HG02943 (cell line): ENCODE measurements at regions not wholly inside any gene's neighbourhood (a gene's known extent, or its start where the extent isn't known, plus 50 kb on each side); places are given as distances from the start of the nearest gene placed in this dataset.
"Not testable (repeated sequence)": the region's sequence is repeated elsewhere in the genome, so short reads cannot be mapped to it uniquely, and the experiment has no call there.

Source experiments
- ATAC-seq: cut with Tn5 transposase; IDR thresholded peaks from one replicate; pipeline ENCODE4 v1.9.1; 2021; ENCODE audit warnings: mild to moderate bottlenecking, low read depth, moderate library complexity; ENCODE audit not compliant: unreplicated experiment

DNA sequence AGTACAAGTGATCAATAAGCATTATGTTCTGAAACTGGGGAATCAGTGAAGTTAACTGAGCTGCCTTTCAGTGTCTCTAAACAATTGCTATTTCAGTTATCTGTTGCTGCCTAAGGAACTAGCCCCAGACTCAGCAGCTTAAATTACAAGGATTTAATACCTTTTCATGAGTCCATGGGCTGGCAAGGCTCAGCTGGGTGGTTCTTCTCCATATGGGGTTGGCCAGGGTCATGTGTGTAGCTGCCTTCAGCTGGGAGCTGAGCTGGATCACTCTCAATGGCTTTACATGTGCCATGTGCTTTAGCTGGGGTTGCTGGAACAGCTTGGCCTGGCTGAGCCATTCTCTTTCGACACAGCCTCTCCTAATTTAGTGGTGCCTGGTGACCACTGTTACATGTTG lies 295.0 kb upstream of the NCAM1 start:
- ATAC-seq, result no peak

DNA sequence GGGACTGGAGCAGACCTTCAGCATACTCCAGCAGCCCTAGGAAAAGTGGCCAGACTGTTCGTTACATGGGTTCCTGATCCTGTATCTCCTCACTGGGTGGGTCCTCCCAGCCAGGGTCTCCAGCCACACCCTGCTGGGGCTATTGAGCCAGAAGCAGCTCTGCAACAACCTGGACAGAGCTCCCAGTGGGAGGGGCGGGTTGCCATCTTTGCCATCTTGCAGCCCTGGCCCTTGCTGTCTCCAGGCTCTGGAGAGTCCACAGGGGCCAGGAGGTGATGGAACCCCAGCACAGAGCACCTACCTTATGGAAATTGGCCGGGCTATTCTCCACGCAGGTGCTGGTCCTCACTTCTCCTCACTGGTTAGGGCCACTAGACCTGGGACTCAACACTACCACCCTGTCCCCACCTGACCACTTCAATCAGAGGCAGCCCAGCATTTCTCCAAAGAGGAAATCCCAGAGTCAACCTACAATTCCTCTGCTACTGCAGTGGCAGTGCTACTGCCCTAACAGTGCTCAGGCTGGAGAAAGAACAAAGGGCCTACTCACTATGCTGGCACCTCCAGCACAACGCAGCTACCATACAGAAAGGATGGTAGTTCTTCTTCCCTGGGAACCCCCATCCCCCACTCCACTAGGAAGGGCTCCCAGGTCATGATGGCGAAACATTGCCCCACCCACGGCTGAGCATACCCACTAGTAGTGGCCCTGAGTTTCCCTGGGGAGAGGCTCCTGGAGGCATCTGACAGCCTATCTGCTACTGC lies 290.2 kb upstream of the NCAM1 start:
- no peak for ATAC-seq

DNA sequence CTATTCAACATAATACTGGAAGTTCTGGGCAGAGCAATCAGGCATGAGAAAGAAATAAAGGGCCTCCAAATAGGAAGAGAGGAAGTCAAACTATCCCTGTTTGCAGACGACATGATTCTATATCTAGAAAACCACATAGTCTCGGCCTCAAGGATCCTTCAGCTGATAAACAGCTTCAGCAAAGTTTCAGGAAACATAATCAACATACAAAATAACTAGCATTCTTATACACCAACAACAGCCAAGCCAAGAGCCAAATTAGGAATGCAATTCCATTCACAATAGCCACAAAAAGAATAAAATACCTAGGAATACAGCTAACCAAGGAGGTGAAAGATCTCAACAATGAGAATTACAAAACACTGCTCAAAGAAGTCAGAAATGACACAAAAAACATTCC lies 287.8 kb upstream of the NCAM1 start:
- ATAC-seq, result not testable (repeated sequence)

DNA sequence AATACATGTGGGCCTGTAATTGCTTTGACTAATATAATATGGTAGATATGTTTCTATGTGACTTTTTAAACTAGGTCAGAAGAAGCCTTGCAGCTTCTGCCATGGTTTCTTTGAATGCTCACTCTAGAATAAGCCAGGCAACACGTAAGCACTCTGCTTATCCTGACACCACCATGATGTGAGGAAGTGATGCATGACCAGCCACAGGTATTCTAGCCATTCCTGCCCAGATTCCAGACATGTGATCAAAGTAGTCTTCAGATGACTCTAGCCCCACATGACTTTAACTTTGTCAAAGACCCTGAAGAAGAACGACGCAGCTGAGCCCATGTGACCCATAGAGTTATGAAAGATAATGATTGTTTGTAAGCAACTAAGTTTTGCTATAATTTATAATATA lies 276.1 kb upstream of the NCAM1 start:
- no peak for ATAC-seq

DNA sequence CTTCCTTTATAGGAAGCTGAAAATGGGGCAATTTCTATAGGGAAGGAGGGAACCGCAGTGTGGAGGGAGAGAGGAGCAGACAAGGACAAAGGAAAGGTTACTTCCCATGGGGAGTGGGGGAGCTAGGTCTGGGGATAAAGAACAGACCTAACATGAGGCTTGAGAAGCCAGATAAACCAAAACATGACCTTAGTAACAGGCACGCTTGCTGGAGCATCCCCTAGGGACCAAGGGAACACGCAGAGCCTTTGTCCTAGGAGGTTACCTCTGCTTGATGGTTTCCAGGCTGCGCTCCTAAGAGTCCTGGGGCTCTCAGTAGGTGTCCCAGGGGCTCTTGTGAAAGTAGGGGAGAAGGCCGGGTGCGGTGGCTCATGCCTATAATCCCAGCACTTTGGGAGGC lies 271.4 kb upstream of the NCAM1 start:
- ATAC-seq, result no peak

DNA sequence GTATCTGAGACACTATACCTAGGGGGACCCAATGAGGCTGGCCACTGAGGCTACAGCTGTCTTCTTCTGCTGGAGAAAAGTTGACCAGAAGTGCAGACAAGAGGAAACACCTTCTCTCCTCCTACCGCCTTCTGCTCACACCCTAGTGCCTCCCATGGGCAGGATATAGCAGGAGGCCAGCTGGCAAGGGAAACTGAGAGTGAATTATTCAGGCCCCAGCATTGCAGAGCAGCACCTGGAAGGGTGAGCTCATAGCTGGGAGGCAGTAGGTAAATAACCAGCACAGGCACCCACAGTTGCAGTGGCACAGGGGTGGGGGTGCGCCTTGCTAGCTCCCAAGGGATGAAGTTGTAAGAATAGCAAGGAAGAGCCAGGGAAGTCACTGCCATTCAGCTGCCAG lies 267.4 kb upstream of the NCAM1 start:
- ATAC-seq, result no peak

DNA sequence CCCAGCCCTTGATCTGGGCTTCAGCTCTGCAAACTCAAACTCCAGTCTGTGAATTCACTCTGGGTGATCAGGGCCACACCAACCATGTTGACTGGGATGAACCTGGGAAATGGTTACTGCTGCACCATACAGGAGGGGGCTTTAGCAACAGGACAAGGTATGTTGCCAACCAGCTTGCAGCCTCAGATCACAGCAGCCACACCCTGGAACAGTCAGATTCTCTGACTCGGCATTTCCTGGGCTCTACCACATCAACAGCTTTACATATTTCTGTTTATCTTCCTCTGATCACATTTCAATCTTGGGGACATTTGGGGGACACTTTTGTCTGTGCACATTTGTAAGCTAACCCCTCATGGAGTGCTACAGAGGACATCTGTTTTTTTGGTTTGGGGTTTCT lies 267.0 kb upstream of the NCAM1 start:
- ATAC-seq, result no peak

DNA sequence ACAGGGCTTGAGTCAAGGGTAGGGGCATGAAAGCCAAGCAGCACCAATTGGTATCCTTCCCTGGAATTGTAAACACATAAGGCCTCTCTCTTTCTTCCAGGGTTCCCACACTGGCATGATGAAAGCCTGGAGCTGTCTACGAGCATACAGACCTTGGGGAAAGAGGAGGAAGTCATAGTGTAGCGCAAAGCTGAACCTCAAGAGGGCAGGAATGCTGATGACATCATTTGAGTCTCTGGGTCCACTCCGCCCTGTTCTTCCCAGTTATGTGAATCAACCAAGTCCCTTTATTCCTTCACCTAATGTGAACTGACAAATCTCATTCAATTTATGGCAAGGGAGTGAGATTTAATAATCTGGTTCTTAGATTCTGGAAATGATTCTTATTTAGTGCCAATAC lies 266.4 kb upstream of the NCAM1 start:
- no peak for ATAC-seq

DNA sequence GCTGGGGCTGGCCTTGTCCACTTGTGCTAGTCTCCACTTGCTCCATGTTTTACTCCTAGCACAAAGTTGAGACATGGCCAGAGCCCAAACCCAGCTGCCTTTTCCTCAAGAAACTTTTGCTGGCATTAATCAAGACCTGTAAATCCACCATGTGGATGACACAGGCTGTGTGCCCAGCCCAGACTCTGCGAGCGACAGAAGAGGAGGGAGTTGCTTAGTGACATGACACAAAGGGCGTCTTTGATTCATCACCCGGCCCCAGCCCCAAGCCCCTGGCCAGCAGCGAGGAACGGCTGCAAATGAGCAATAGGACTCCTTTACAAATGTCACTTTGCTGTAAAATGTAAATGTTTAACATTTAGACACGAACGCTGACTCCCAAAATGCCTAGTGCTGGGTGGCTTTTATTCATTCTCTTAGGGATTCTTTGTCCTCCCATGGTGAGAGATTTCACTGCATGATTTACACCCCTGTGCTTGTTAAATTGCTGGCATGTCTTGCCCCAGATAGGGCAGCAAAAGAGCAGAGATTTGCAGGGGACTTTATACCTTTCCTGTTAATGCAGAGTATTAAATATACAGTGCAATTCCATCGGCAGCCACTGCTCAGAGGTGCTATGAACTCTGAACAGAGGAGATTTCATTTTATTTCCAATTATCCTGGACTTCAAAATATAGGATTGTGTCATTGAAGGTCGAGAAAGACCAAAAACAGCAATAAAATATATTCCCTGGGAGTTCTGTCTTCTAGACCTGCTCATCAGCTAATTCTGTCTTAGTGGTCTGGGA lies 263.6 kb upstream of the NCAM1 start:
- ATAC-seq, result no peak

DNA sequence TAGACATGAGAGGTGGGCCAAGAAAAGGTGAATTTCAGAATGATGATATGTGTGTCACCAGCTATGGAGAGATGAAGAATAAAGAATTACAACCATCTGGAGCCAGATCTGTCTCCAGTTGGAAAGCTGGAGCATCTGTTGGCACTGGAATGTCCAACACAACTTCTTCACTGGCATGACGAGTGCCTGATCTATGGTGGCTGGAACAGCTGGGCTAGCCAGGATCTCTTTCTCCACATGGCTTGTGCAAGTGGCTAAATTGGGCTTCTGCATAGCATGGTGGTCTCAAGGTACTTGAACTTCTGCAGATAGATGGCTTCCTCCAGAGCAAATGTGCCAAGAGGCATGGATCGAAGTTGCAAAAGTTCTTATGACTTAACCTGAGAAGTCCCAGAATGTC lies 256.1 kb upstream of the NCAM1 start:
- no peak for ATAC-seq

DNA sequence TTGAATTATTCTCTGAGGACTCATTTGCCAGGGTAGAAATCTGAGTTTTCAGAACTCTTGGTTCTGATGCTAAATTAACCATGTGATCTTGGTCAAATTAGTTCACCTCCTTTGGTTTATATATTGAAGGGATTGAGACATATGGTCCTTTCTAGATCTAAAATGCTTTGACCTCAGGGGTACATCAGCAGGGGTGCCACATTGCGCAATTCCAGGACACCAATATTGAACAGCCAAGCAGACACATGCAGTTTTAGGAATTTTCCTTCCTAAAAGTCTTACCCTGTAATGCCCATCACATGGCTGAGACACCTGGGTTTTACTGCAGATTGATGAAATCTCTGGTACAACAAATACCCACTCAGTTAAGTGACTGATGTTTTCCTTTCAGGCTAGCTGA lies 254.4 kb upstream of the NCAM1 start:
- no peak for ATAC-seq

DNA sequence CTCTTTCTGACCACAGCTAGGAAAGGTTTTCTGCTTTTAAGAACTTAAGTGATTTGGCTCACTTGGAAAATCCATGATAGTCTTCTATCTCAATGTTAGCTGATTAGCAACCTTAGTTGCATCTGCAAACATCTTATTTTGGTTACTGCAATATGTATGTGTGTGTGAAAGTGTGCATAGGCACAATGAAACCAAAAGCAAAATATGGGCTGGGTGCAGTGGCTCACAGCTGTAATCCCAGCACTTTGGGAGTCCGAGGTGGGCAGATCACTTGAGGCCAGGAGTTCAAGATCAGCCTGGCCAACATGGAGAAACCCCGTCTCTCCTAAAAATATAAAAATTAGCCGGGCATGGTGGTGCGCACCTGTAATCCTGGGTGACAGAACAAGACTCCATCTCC lies 246.9 kb upstream of the NCAM1 start:
- ATAC-seq, result not testable (repeated sequence)

DNA sequence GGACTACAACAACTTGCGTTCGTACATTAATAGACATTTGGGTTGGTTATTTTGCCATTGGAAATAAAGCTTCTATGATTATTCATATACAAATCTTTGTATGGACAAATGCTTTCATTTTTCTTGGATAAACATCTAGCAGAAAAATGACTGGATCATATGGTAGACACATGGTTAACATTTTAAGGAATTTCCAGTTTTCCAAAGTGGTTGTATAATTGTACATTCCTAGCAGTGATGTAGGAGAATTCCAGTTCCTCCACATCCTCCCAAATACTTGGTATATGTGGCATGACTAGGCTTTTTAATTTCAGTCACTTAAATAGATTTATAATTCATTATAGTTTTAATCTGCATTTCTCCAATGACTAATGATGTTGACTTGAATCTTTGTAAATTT lies 246.2 kb upstream of the NCAM1 start:
- no peak for ATAC-seq

DNA sequence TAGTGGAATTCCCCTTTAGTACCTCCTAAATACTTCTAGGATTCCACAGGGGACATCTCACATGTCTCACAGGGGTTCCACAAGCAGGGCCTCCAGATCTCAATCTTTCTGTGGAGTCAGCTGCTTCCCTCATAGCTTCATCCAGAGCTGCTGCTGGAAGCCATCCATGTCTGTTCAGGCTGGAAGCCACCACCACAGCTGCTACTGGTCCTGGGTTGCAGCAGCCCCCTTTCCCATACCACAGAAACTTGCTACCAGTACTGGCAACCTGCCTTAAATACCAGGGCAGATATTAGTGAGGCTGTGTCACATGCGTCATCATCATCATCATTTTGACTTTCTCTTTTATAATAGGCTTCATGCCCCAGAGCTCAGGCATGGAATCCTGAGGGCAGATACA lies 242.7 kb upstream of the NCAM1 start:
- ATAC-seq, result no peak

DNA sequence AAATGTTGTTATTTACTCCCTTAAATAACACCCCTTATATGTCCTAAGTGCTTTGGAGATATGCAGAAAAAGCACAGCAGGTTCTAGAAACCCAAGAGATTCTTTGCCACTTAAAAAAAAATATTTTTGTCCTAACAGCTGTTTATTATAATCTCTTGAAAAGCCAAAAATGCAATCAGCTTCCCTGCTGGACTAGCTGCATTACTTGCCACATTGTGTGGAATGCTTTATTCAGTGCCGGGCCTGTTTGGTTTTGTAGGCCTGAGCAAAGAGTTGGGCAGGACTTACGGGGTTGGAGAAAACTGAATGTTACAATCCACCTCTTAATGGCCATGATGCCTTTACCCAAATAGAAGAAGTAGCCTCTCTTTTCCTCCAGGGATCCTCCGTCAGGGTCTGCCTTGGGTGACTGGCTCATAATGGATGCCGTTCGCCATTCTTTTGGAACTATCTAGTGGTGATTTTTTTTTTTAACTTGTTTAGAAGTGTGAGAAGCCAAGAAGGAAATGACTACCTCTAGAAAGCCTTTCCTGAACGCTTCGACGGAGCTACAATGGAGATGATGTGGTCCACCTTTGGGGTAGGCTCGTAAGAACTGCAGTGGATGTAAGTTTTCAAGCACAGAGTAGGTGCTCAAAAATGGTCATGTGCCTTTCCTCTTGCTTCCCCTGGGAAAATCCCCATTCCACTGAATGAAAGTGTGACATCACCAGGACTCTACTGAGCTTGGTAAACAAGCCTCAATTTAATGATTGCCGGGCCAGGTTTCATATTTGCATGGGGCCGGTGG lies 241.3 kb upstream of the NCAM1 start:
- no peak for ATAC-seq

DNA sequence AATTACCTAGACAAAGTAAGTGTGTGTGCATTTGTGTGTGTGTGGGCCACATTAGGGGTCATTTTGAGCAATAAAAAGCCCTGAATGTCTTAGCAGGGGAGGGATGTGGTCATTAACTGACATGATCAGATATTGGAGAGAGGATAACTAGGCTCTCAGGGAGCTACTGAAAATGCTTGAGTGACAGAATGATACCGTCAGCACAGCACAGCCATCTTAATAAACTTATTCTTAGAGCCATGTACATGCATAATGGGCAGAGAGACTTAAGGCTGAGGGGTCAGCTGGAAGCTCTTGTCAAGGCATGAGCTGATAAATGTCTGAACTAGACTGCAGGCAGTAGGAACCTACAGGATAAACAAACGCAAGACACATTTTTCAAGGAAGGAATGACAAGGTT lies 239.1 kb upstream of the NCAM1 start:
- no peak for ATAC-seq

DNA sequence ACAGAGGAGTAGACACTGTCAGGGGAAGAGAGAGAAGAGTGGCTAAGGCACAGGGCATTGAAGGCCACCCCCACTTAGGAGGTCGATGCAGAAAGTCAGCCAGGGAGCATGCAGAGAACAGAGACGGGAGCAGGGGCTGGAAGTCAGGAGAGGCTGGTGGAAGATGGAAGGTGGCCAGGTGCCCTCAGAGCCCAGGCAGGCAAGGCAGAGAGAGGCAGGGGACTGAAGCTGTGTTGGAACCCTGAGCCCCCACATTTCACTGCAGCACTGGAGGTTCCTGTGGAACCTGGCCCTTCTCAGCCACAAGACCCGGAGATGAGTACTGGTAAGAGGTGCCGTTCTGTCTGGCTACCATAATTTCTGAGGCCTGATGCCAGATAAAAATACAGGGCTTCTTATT lies 238.3 kb upstream of the NCAM1 start:
- no peak for ATAC-seq

DNA sequence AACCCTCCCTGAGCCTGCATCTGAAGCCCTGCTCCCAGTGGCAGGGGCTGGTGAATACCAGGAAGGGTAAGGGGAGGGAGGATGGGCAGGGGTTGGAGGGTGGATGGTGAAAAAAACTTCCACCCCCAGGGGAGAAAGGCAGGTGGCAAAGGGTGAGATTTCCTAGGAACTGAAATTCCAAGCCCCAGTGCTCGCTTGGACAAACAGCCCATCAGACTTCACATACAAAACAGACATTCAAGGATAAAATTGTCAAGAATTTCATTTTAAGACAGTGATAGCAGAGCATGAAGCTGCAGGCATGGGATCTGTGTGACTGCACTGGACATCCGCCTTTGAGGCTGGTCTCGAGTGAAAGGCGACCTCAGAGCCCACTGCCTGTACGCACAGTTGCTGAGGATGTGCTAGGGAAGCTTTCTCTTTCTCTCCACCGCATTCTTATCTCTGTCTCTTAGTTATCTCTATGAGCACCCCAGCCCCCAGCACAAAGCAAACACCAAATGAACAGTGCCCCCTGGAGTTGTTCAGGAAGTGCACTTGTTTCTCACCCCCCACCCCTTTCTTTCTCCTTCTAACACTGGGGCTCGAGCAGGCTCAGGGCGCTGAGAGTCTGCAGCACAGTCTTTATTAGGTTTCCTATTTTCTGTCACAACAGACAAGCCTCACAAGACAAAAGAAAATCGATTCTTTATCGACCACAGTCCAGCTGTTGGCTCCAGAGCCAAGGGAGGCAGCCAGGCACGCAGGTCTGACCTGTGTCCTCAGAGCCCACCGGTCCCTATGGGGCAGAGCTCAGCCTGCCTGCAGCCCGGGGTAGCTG lies 237.3 kb upstream of the NCAM1 start:
- ATAC-seq, result no peak

DNA sequence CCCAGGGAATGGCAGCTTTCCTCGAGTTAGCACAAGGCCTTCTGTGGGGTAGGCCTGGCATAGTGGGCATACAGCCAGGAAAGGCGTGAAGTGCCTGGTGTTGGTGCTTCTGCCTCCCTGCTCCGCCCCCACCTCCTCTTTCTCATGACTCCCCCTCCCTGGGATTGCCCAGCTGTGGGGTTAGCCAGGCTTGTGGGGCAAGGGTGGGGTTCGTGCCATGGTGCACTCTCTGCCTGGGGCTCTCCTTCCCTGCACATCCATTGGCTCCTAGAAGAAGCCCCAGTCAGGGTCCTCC lies 236.8 kb upstream of the NCAM1 start:
- ATAC-seq, result no peak

DNA sequence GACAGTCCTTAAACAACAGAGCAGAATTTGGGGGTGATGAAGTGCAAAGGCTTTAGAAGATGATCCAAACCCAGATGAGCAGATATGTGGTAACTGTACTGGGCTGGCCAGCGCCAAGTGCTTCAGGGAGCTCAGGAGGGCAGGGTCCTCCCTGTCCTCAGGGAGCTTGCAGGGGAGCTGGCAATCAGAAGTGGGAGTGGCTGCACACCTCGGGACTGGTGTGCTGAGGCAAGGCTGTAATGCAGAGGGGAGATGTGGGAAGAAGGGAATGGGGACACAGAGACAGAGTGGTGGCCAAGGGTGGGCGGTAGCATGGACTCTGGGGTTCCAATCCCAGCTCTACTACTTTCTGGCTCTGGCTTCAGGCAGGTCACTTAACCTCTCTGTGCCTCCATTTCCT lies 235.6 kb upstream of the NCAM1 start:
- no peak for ATAC-seq

DNA sequence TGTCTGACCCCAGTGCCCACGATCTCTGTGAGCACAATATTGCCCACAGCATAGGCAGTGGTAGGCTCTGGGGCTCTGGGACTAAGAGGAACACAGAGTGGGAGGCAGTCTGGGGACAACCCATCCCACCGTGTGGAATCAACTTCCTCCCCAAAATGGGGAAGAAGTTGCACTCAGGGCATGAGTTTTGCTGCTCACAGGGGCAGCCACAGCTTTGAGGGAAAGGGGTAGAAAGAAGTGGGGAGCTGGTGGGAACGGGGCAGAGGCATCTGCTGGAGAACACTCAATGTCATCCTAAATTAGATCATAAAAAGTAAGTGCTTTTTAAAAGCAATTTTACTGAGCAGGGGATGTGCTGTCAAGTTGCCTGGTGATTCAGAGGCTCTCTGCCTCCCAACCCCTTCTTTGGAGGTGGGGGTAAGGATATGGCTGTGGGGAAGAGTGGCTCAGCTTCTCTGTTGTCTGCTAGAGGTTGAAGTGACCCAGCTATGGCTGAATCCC lies 233.8 kb upstream of the NCAM1 start:
- ATAC-seq, result no peak
